H1 (cell line): ENCODE measurements at regions not wholly inside any gene's neighbourhood (a gene's known extent, or its start where the extent isn't known, plus 50 kb on each side); places are given as distances from the start of the nearest gene placed in this dataset.

Experiments used
- CTCF ChIA-PET: fragments of 300-600 bp; sonication (Branson Sonifier 250); formaldehyde crosslinking; loops from one replicate; lab custom pipeline; 2021; ENCODE audit not compliant: partially characterized antibody; lab: Charles Lee
- POLR2A ChIA-PET: fragments of 300-600 bp; sonication (Branson Sonifier 250); formaldehyde crosslinking; loops from one replicate; lab custom pipeline; 2021; ENCODE audit warnings: inconsistent platforms; ENCODE audit not compliant: partially characterized antibody; lab: Charles Lee
- DNase-seq, 2 experiments: peaks; one replicate each; pipeline versions ENCODE4 v3.0.0 to v3.0.0-alpha.2; 2010 to 2022; ENCODE audit warnings: low spot score in 2 of 2, low read depth in 1 of 2, mixed read lengths in 1 of 2
- FAIRE-seq: peaks from 2 replicates; lab custom pipeline; 2011; peaks lifted over from hg19 to GRCh38; lab: Jason Lieb, UNC
- H2AFZ ChIP-seq: 2 replicates; pipeline ENCODE4 v1.8.1; 2012; ENCODE audit warnings: low read length, inconsistent platforms
- H2AK5ac ChIP-seq: 2 replicates; pipeline ENCODE4 v1.6.1; 2013; ENCODE audit warnings: low read depth, low read length
- H2BK120ac ChIP-seq: replicated peaks from 2 replicates; pipeline ENCODE3; 2013; ENCODE audit warnings: low read depth, low read length, inconsistent platforms
- H2BK12ac ChIP-seq: 2 replicates; pipeline ENCODE4 v1.6.1; 2013; ENCODE audit warnings: low read depth, low read length
- H2BK15ac ChIP-seq: 2 replicates; pipeline ENCODE4 v1.6.1; 2013; ENCODE audit warnings: low read length
- H2BK20ac ChIP-seq: 2 replicates; pipeline ENCODE4 v1.6.1; 2013; ENCODE audit warnings: low read length
- H2BK5ac ChIP-seq: 2 replicates; pipeline ENCODE4 v1.6.1; 2013; ENCODE audit warnings: low read depth, low read length
- H3K14ac ChIP-seq: 2 replicates; pipeline ENCODE4 v1.6.1; 2013; ENCODE audit warnings: inconsistent platforms; ENCODE audit not compliant: insufficient read length
- H3K18ac ChIP-seq: 2 replicates; pipeline ENCODE4 v1.6.1; 2013; ENCODE audit warnings: low read length; ENCODE audit errors: extremely low read depth
- H3K23ac ChIP-seq: 2 replicates; pipeline ENCODE4 v1.6.1; 2013; ENCODE audit warnings: inconsistent platforms; ENCODE audit not compliant: insufficient read length
- H3K23me2 ChIP-seq: 2 replicates; pipeline ENCODE4 v1.6.1; 2013; ENCODE audit warnings: low read depth, low read length
- H3K27ac ChIP-seq: 2 replicates; pipeline ENCODE4 v1.6.1; 2011; ENCODE audit warnings: low read depth, low read length, inconsistent platforms
- H3K27me3 ChIP-seq, 4 experiments: replicated peaks in 1 of 4; 1 replicate in 1 of 4; 2 replicates in 3 of 4; pipeline versions ENCODE4 v1.6.1 to v1.8.1; 2011 to 2013; ENCODE audit warnings: low read length in 3 of 4, mild to moderate bottlenecking in 3 of 4, inconsistent platforms in 2 of 4, mixed read lengths in 2 of 4, moderate library complexity in 1 of 4; ENCODE audit not compliant: control insufficient read depth in 3 of 4, insufficient read depth in 3 of 4; ENCODE audit errors: extremely low read depth in 1 of 4
- H3K36me3 ChIP-seq, 4 experiments: 2 replicates each; pipeline versions ENCODE4 v1.6.1 to v1.8.1; 2011 to 2013; ENCODE audit warnings: mild to moderate bottlenecking in 4 of 4, low read length in 3 of 4, moderate library complexity in 2 of 4, control low read depth in 1 of 4, inconsistent platforms in 1 of 4; ENCODE audit not compliant: insufficient read depth in 4 of 4, control insufficient read depth in 2 of 4
- H3K4ac ChIP-seq: replicated peaks from 2 replicates; pipeline ENCODE3; 2013; ENCODE audit warnings: low read length, low read depth, mixed read lengths, inconsistent platforms; ENCODE audit not compliant: insufficient read length
- H3K4me1 ChIP-seq, 4 experiments: replicated peaks in 1 of 4; 1 replicate in 1 of 4; 2 replicates in 3 of 4; pipeline versions ENCODE4 v1.6.1 to v1.8.1; 2011 to 2013; ENCODE audit warnings: low read length in 3 of 4, inconsistent platforms in 2 of 4, mixed read lengths in 1 of 4; ENCODE audit not compliant: insufficient read depth in 4 of 4, control insufficient read depth in 3 of 4
- H3K4me2 ChIP-seq, 2 experiments: 2 replicates each; pipeline versions ENCODE4 v1.6.1 to v1.8.1; 2011 to 2013; ENCODE audit warnings: low read depth in 2 of 2, low read length in 2 of 2, control low read depth in 1 of 2, inconsistent platforms in 1 of 2, mild to moderate bottlenecking in 1 of 2; ENCODE audit not compliant: insufficient read depth in 1 of 2
- H3K4me3 ChIP-seq, 4 experiments: fragments of 200-600, 300-600 bp in 1 of 4; sonication (generic), shearing (Covaris generic), sonication (Bioruptor Twin) in 1 of 4; 2 replicates each; pipeline versions ENCODE4 v1.5.1 to v1.8.1; 2011 to 2016; ENCODE audit warnings: low read length in 4 of 4, low read depth in 3 of 4, control low read depth in 2 of 4, inconsistent platforms in 2 of 4, mild to moderate bottlenecking in 2 of 4, mixed read lengths in 1 of 4, moderate library complexity in 1 of 4; ENCODE audit not compliant: insufficient read depth in 2 of 4; ENCODE audit errors: extremely low read depth in 1 of 4
- H3K56ac ChIP-seq: replicated peaks from 2 replicates; pipeline ENCODE3; 2013; ENCODE audit warnings: low read depth, mild to moderate bottlenecking, mixed read lengths, low read length, inconsistent platforms; ENCODE audit not compliant: insufficient read length
- H3K79me1 ChIP-seq: 2 replicates; pipeline ENCODE4 v1.6.1; 2013; ENCODE audit warnings: low read depth, low read length, control low read depth
- H3K79me2 ChIP-seq, 2 experiments: 2 replicates each; pipeline versions ENCODE4 v1.6.1 to v1.8.1; 2012 to 2013; ENCODE audit warnings: low read length in 2 of 2, mild to moderate bottlenecking in 2 of 2, inconsistent platforms in 1 of 2; ENCODE audit not compliant: insufficient read depth in 2 of 2, control insufficient read depth in 1 of 2
- H3K9ac ChIP-seq, 4 experiments: replicated peaks in 1 of 4; 1 replicate in 1 of 4; 2 replicates in 3 of 4; pipeline versions ENCODE4 v1.6.1 to v1.8.1; 2011 to 2013; ENCODE audit warnings: low read depth in 3 of 4, low read length in 3 of 4, control low read depth in 2 of 4, mild to moderate bottlenecking in 2 of 4, moderate library complexity in 2 of 4, inconsistent platforms in 1 of 4; ENCODE audit errors: extremely low read depth in 1 of 4
- H3K9me3 ChIP-seq, 2 experiments: 2 replicates each; pipeline versions ENCODE4 v1.6.1 to v1.8.1; 2012 to 2013; ENCODE audit warnings: mild to moderate bottlenecking in 2 of 2, moderate library complexity in 2 of 2, control low read depth in 1 of 2, inconsistent platforms in 1 of 2, low read depth in 1 of 2, low read length in 1 of 2, mixed read lengths in 1 of 2; ENCODE audit not compliant: insufficient read depth in 2 of 2
- H4K20me1 ChIP-seq, 2 experiments: replicated peaks in 1 of 2; 2 replicates each; pipeline versions ENCODE3 to v1.8.1; 2011 to 2013; ENCODE audit warnings: inconsistent platforms in 2 of 2, low read length in 2 of 2, mild to moderate bottlenecking in 1 of 2; ENCODE audit not compliant: insufficient read depth in 2 of 2, control insufficient read depth in 1 of 2
- H4K5ac ChIP-seq: 2 replicates; pipeline ENCODE4 v1.6.1; 2013; ENCODE audit warnings: low read length, low read depth, mixed read lengths, inconsistent platforms; ENCODE audit not compliant: insufficient read length
- H4K8ac ChIP-seq: 2 replicates; pipeline ENCODE4 v1.8.0; 2013; ENCODE audit warnings: mild to moderate bottlenecking, moderate library complexity, low read length, inconsistent platforms; ENCODE audit not compliant: insufficient read depth; ENCODE audit errors: extremely low read depth
- H4K91ac ChIP-seq: replicated peaks from 2 replicates; pipeline ENCODE3; 2013; ENCODE audit warnings: low read length, mixed read lengths, inconsistent platforms; ENCODE audit not compliant: insufficient read length
- CEBPB ChIP-seq: IDR thresholded peaks from 2 replicates; pipeline ENCODE4 v1.6.1; 2012; ENCODE audit warnings: low read depth, low read length
- CHD2 ChIP-seq: IDR thresholded peaks from 2 replicates; pipeline ENCODE4 v1.6.1; 2012; ENCODE audit warnings: low read length, improper control_type of control experiment
- EZH2 ChIP-seq: fragments of 200-600 bp; sonication (generic); IDR thresholded peaks from 2 replicates; pipeline ENCODE4 v1.7.1; 2012; ENCODE audit warnings: low read depth, mild to moderate bottlenecking, moderate library complexity, low read length, inconsistent platforms; ENCODE audit not compliant: severe bottlenecking
- KDM1A ChIP-seq: fragments of 200-600, 300-600 bp; sonication (generic); IDR thresholded peaks from 2 replicates; pipeline ENCODE4 v1.7.1; 2016; ENCODE audit warnings: mild to moderate bottlenecking, low read length, borderline replicate concordance
- KDM5A ChIP-seq: fragments of 200-600 bp; IDR thresholded peaks from 2 replicates; pipeline ENCODE4 v1.7.1; 2012; ENCODE audit warnings: mild to moderate bottlenecking, low read length, inconsistent platforms, mixed read lengths
- MAFK ChIP-seq: IDR thresholded peaks from 2 replicates; pipeline ENCODE4 v1.6.1; 2012; ENCODE audit warnings: low read depth, mild to moderate bottlenecking, improper control_type of control experiment, low read length
- MAX ChIP-seq: IDR thresholded peaks from 2 replicates; pipeline ENCODE4 v1.6.1; 2012; ENCODE audit warnings: inconsistent platforms
- POU5F1 ChIP-seq: IDR thresholded peaks from 2 replicates; pipeline ENCODE4 v1.6.1; 2011; ENCODE audit warnings: low read depth, mild to moderate bottlenecking, low read length, moderate library complexity
- RBBP5 ChIP-seq: IDR thresholded peaks from 2 replicates; pipeline ENCODE4 v1.7.1; 2012; ENCODE audit warnings: low read depth, mild to moderate bottlenecking, inconsistent platforms, low read length, moderate library complexity, borderline replicate concordance
- SUZ12 ChIP-seq: fragments of 200-600 bp; sonication (generic); IDR thresholded peaks from 2 replicates; pipeline ENCODE4 v1.6.1; 2012; ENCODE audit warnings: mild to moderate bottlenecking, inconsistent platforms, low read length, moderate library complexity, mixed read lengths
- TAF1 ChIP-seq: IDR thresholded peaks from 2 replicates; pipeline ENCODE4 v1.6.1; 2011; ENCODE audit warnings: mild to moderate bottlenecking, low read depth, low read length
- TAF7 ChIP-seq: optimal IDR thresholded peaks from 2 replicates; pipeline ENCODE3; 2011; ENCODE audit warnings: low read depth, mild to moderate bottlenecking, inconsistent platforms, low read length, moderate library complexity, borderline replicate concordance
- TBP ChIP-seq: IDR thresholded peaks from 2 replicates; pipeline ENCODE4 v1.6.1; 2011; ENCODE audit warnings: low read depth, low read length, improper control_type of control experiment
- ZNF274 ChIP-seq: IDR thresholded peaks from 2 replicates; pipeline ENCODE4 v1.7.0; 2012; ENCODE audit warnings: low read length, borderline replicate concordance; ENCODE audit errors: extremely low read depth
- WGBS, 2 experiments: shearing (Covaris generic) in 1 of 2; methylation state at CpG; one replicate each; pipeline versions ENCODE4 v1.1.6 to v1.1.7; 2013 to 2015; ENCODE audit warnings: low lambda C conversion rate in 2 of 2, mixed read lengths in 2 of 2, inconsistent platforms in 1 of 2, low coverage in 1 of 2, missing lambda C conversion rate in 1 of 2; ENCODE audit not compliant: insufficient replicate concordance in 2 of 2, insufficient coverage in 1 of 2, insufficient read length in 1 of 2; ENCODE audit errors: extremely low coverage in 1 of 2, missing lambda C conversion rate in 1 of 2; 5-methylcytosine and 5-hydroxymethylcytosine counted together
- TF ChIP-seq, protein P1 (sequence below): IDR thresholded peaks from 2 replicates; pipeline ENCODE4 v1.6.1; 2011; ENCODE audit warnings: low read depth, mild to moderate bottlenecking, low read length; ENCODE audit not compliant: insufficient read depth

GRCh38 chr6:155958550-155958949 is 502.9 kb upstream of the NOX3 start:
- POLR2A ChIA-PET, result no interaction called here
- no peak overlapping the region for H3K56ac ChIP-seq
- H3K36me3 ChIP-seq, result no peaks in the 10 kb centered on the region
- H3K9me3 ChIP-seq, result no peaks in the 10 kb centered on the region
- H3K4me3 ChIP-seq, result no peak overlapping the region
- CTCF ChIA-PET, result no interaction called here
- no peaks in the 10 kb centered on the region for H3K27me3 ChIP-seq
- no peak overlapping the region for H4K8ac ChIP-seq
- H3K4me1 ChIP-seq, result peaks cover 0 to 10% (median 7%) of the 10 kb centered on the region in 4 experiments; a peak in 3 of 7 replicates
- H4K5ac ChIP-seq, result no peak overlapping the region
- no peak overlapping the region for H4K91ac ChIP-seq
- H3K23me2 ChIP-seq, result no peaks in the 10 kb centered on the region
- H2AFZ ChIP-seq, result no peak overlapping the region
- H2BK120ac ChIP-seq, result no peak overlapping the region
- FAIRE-seq, result no peak
- H3K9ac ChIP-seq, result no peak overlapping the region
- H3K18ac ChIP-seq, result no peak overlapping the region
- no peaks in the 10 kb centered on the region for H3K79me2 ChIP-seq
- no peaks in the 10 kb centered on the region for H3K79me1 ChIP-seq
- 94% methylated on average over 2 of the region's 2 CpGs; no CpG with 5 or more reads in 1 of the 2 experiments for WGBS, 2 experiments
- H3K23ac ChIP-seq, result no peak overlapping the region
- H2BK5ac ChIP-seq, result no peak overlapping the region
- no peak overlapping the region for H3K27ac ChIP-seq
- no peak overlapping the region for H2AK5ac ChIP-seq
- DNase-seq, result no peak
- H4K20me1 ChIP-seq, result no peaks in the 10 kb centered on the region
- no peak overlapping the region for H2BK20ac ChIP-seq
- H2BK12ac ChIP-seq, result no peak overlapping the region
- no peak overlapping the region for H2BK15ac ChIP-seq
- no peak overlapping the region for H3K14ac ChIP-seq
- H3K4me2 ChIP-seq, result no peak overlapping the region
- no peak overlapping the region for H3K4ac ChIP-seq
- TF ChIP-seq KDM1A (no peak), POU5F1 (no peak), KDM5A (no peak), EZH2 (no peak), TBP (no peak), TAF1 (no peak), RBBP5 (no peak), ZNF274 (no peak), SUZ12 (no peak), TAF7 (no peak), MAX (no peak), CEBPB (no peak), CHD2 (no peak), MAFK (no peak)
- TF ChIP-seq, protein P1, sequence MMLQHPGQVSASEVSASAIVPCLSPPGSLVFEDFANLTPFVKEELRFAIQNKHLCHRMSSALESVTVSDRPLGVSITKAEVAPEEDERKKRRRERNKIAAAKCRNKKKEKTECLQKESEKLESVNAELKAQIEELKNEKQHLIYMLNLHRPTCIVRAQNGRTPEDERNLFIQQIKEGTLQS, result no peak
